A549 (cell line): ENCODE measurements at regions not wholly inside any gene's neighbourhood (a gene's known extent, or its start where the extent isn't known, plus 50 kb on each side); places are given as distances from the start of the nearest gene placed in this dataset.
A peak's percentile ranks its signal among the peaks of the same experiment; 100 is the strongest.

Source experiments
- ATAC-seq, 2 experiments: fragments of 200-7000 bp in 1 of 2; fragments of >200 bp in 1 of 2; cut with Nextera tagmentation in 1 of 2; cut with Tn5 transposase in 1 of 2; 3 replicates each; pipeline versions ENCODE4 v1.8.0 to v1.9.1; 2018 to 2020; ENCODE audit warnings: mild to moderate bottlenecking in 1 of 2, moderate library complexity in 1 of 2
- CTCF ChIA-PET: fragments of 300-600 bp; sonication (Branson Sonifier 250); formaldehyde crosslinking; extraction: SDS; loops from one replicate; lab custom pipeline; 2021; ENCODE audit warnings: antibody characterized with exemption, inconsistent platforms; lab: Yijun Ruan, JAX
- POLR2A ChIA-PET: fragments of 350-600 bp; formaldehyde crosslinking; extraction: SDS; loops from one replicate; lab custom pipeline; 2021; ENCODE audit warnings: antibody characterized with exemption, inconsistent platforms; lab: Yijun Ruan, JAX
- DNase-seq, 2 experiments: peaks; one replicate each; pipeline versions ENCODE4 v3.0.0 to v3.0.0-alpha.2; 2011 to 2016; ENCODE audit warnings: low read depth in 1 of 2, low spot score in 1 of 2
- FAIRE-seq: peaks from 2 replicates; lab custom pipeline; 2011; peaks lifted over from hg19 to GRCh38; lab: Jason Lieb, UNC
- H3K27ac ChIP-seq, 2 experiments: fragments of >200 bp; sonication (Bioruptor Twin); formaldehyde crosslinking; 3 replicates each; pipeline ENCODE4 v1.5.1; 2016 to 2017
- H3K4me1 ChIP-seq: fragments of >200 bp; sonication (Bioruptor Twin); formaldehyde crosslinking; 3 replicates; pipeline ENCODE4 v1.6.1; 2016
- H3K4me2 ChIP-seq: fragments of >200 bp; sonication (Bioruptor Twin); formaldehyde crosslinking; 3 replicates; pipeline ENCODE4 v1.6.1; 2016
- H3K4me3 ChIP-seq: fragments of >200 bp; sonication (Bioruptor Twin); formaldehyde crosslinking; 3 replicates; pipeline ENCODE4 v1.5.1; 2016
- H3K9me3 ChIP-seq: fragments of >200 bp; sonication (Bioruptor Twin); formaldehyde crosslinking; 3 replicates; pipeline ENCODE4 v1.6.1; 2016
- BHLHE40 ChIP-seq: IDR thresholded peaks from 2 replicates; pipeline ENCODE4 v1.6.1; 2012; ENCODE audit warnings: low read depth, low read length, inconsistent platforms
- CBX2 ChIP-seq: fragments of 200-600 bp; sonication (generic); IDR thresholded peaks from 2 replicates; pipeline ENCODE4 v1.6.1; 2016; ENCODE audit warnings: low read depth, mild to moderate bottlenecking, borderline replicate concordance
- CBX8 ChIP-seq: fragments of 200-600 bp; sonication (generic); IDR thresholded peaks from 2 replicates; pipeline ENCODE4 v1.6.1; 2016
- CEBPB ChIP-seq, 2 experiments: fragments of >200 bp in 1 of 2; sonication (Bioruptor Twin) in 1 of 2; formaldehyde crosslinking in 1 of 2; IDR thresholded peaks; 2 replicates each; pipeline ENCODE4 v1.6.1; 2012 to 2016
- EHF ChIP-seq: fragments of 250-450 bp; sonication (Bioruptor Pico); IDR thresholded peaks from 2 replicates; pipeline ENCODE4 v1.5.0; 2020; ENCODE audit warnings: mild to moderate bottlenecking
- ELK1 ChIP-seq: fragments of 150-350 bp; IDR thresholded peaks from 2 replicates; pipeline ENCODE4 v1.6.1; 2014; ENCODE audit warnings: low read depth, mild to moderate bottlenecking, low read length
- FOXS1 ChIP-seq: fragments of 250-450 bp; sonication (Bioruptor Pico); IDR thresholded peaks from 2 replicates; pipeline ENCODE4 v1.5.0; 2020; ENCODE audit warnings: mild to moderate bottlenecking, moderate library complexity
- GATA3 ChIP-seq: IDR thresholded peaks from 2 replicates; pipeline ENCODE4 v1.6.1; 2012; ENCODE audit warnings: borderline replicate concordance
- HES2 ChIP-seq: fragments of >200 bp; sonication (Bioruptor Twin); formaldehyde crosslinking; IDR thresholded peaks from 2 replicates; pipeline ENCODE4 v1.6.1; 2016
- HMGXB4 ChIP-seq: fragments of 250-450 bp; sonication (Bioruptor Pico); IDR thresholded peaks from 2 replicates; pipeline ENCODE4 v1.5.0; 2021; ENCODE audit warnings: mild to moderate bottlenecking, moderate library complexity, borderline replicate concordance
- HOXA7 ChIP-seq: fragments of 250-450 bp; sonication (Bioruptor Pico); IDR thresholded peaks from 2 replicates; pipeline ENCODE4 v1.5.0; 2020; ENCODE audit warnings: mild to moderate bottlenecking, moderate library complexity
- HOXB5 ChIP-seq: fragments of 250-450 bp; sonication (Bioruptor Pico); IDR thresholded peaks from 2 replicates; pipeline ENCODE4 v1.5.0; 2020; ENCODE audit warnings: mild to moderate bottlenecking, moderate library complexity
- JUN ChIP-seq, 2 experiments: fragments of >200 bp; sonication (Bioruptor Twin); formaldehyde crosslinking; IDR thresholded peaks; 2 replicates in 1 of 2; 3 replicates in 1 of 2; pipeline ENCODE4 v1.6.1; 2016 to 2017
- JUNB ChIP-seq: fragments of >200 bp; sonication (Bioruptor Twin); formaldehyde crosslinking; IDR thresholded peaks from 2 replicates; pipeline ENCODE4 v1.6.1; 2016
- KDM1A ChIP-seq: fragments of 200-600 bp; sonication (generic); IDR thresholded peaks from 2 replicates; pipeline ENCODE4 v1.6.1; 2016; ENCODE audit warnings: low read depth, mild to moderate bottlenecking
- KDM5A ChIP-seq: fragments of 200-600 bp; sonication (generic); IDR thresholded peaks from 2 replicates; pipeline ENCODE4 v1.6.1; 2016; ENCODE audit warnings: antibody characterized with exemption, mild to moderate bottlenecking
- MAFK ChIP-seq: fragments of 450-650 bp; IDR thresholded peaks from 2 replicates; pipeline ENCODE4 v1.6.1; 2014; ENCODE audit not compliant: partially characterized antibody
- MAZ ChIP-seq: fragments of 150-350 bp; IDR thresholded peaks from 2 replicates; pipeline ENCODE4 v1.6.1; 2014; ENCODE audit warnings: antibody characterized with exemption, low read depth, low read length, borderline replicate concordance
- MYC ChIP-seq: IDR thresholded peaks from 2 replicates; pipeline ENCODE4 v1.6.1; 2012; ENCODE audit warnings: mild to moderate bottlenecking, inconsistent platforms, low read length, improper control_type of control experiment, borderline replicate concordance
- NFE2L2 ChIP-seq: fragments of 150-350 bp; conservative IDR thresholded peaks from 2 replicates; pipeline ENCODE4 v1.6.1; 2014; ENCODE audit warnings: low read length
- POLR2A ChIP-seq: IDR thresholded peaks from 2 replicates; pipeline ENCODE4 v1.6.1; 2012; ENCODE audit warnings: mild to moderate bottlenecking, low read length
- POLR2AphosphoS2 ChIP-seq: conservative IDR thresholded peaks from 2 replicates; pipeline ENCODE4 v1.6.1; 2012; ENCODE audit warnings: low read length, improper control_type of control experiment, inconsistent platforms
- RAD21 ChIP-seq, 2 experiments: fragments of >200 bp in 1 of 2; sonication (Bioruptor Twin) in 1 of 2; formaldehyde crosslinking in 1 of 2; IDR thresholded peaks in 1 of 2; conservative IDR thresholded peaks in 1 of 2; 2 replicates in 1 of 2; 3 replicates in 1 of 2; pipeline ENCODE4 v1.6.1; 2012 to 2018; ENCODE audit warnings: inconsistent platforms in 1 of 2
- RCOR1 ChIP-seq: fragments of 150-350 bp; IDR thresholded peaks from 2 replicates; pipeline ENCODE4 v1.6.1; 2014; ENCODE audit warnings: antibody characterized with exemption, low read length, low read depth
- SMC3 ChIP-seq: fragments of >200 bp; sonication (Bioruptor Twin); formaldehyde crosslinking; IDR thresholded peaks from 3 replicates; pipeline ENCODE4 v1.6.1; 2018; ENCODE audit warnings: inconsistent platforms
- SREBF2 ChIP-seq: fragments of 450-650 bp; IDR thresholded peaks from 2 replicates; pipeline ENCODE4 v1.6.1; 2014; ENCODE audit warnings: mild to moderate bottlenecking, moderate library complexity
- TFCP2L1 ChIP-seq: fragments of 250-450 bp; sonication (Bioruptor Pico); IDR thresholded peaks from 2 replicates; pipeline ENCODE4 v1.5.0; 2021; ENCODE audit warnings: mild to moderate bottlenecking
- ZSCAN20 ChIP-seq: fragments of 250-450 bp; sonication (Bioruptor Pico); IDR thresholded peaks from 2 replicates; pipeline ENCODE4 v1.8.0; 2022; ENCODE audit warnings: mild to moderate bottlenecking, moderate library complexity
- WGBS: methylation state at CpG from one replicate; pipeline ENCODE4 v1.1.6; 2017; ENCODE audit errors: missing lambda C conversion rate; 5-methylcytosine and 5-hydroxymethylcytosine counted together
- TF ChIP-seq, protein P1 (sequence below): fragments of 250-450 bp; sonication (Bioruptor Pico); IDR thresholded peaks from 2 replicates; pipeline ENCODE4 v1.5.0; 2020; ENCODE audit warnings: low read depth, mild to moderate bottlenecking, moderate library complexity

GRCh38 chr6:14206391-14206790, 88.8 kb downstream of the CD83 start:
- ChIA-PET POLR2A (no interaction called here), CTCF (interaction anchor here (1.2 kb wide), 1 partner anchor 1235 kb away, joined by 4 read pairs; no protein-coding TSS in a partner anchor)
- 91% methylated on average over 3 of the region's 3 CpGs for WGBS
- 0 out of 3 replicates have a peak overlapping the region, but pooled peaks have one; percentile 4 for H3K4me2 ChIP-seq
- FAIRE-seq (no peak), ATAC-seq (no peak), DNase-seq (no peak)
- H3K9me3 ChIP-seq = no peaks in the 10 kb centered on the region
- H3K27ac ChIP-seq = peak overlapping the region in 1 of 2 experiments; percentile 5; a peak in 1 of 6 replicates
- TF ChIP-seq SREBF2 (no peak), CBX2 (no peak), NFE2L2 (no peak), POLR2AphosphoS2 (no peak), CEBPB (IDR thresholded peaks at IDR 0.05) (no peak), RAD21 (conservative IDR thresholded peaks at IDR 0.05 in 1 of 2, IDR thresholded peaks at IDR 0.05 in 1 of 2) (no peak), MAFK (no peak), KDM5A (no peak), HOXB5 (CRISPR knock-in tag) (no peak), JUN (IDR thresholded peaks at IDR 0.05) (no peak), ZSCAN20 (no peak), BHLHE40 (no peak), TFCP2L1 (CRISPR knock-in tag) (no peak), GATA3 (no peak), KDM1A (no peak), HES2 (no peak), SMC3 (no peak), HOXA7 (no peak)
- TF ChIP-seq, protein P1, sequence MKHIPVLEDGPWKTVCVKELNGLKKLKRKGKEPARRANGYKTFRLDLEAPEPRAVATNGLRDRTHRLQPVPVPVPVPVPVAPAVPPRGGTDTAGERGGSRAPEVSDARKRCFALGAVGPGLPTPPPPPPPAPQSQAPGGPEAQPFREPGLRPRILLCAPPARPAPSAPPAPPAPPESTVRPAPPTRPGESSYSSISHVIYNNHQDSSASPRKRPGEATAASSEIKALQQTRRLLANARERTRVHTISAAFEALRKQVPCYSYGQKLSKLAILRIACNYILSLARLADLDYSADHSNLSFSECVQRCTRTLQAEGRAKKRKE = no peak
- H3K4me1 ChIP-seq = peaks cover 22% of the 10 kb centered on the region; the same call in 2 of the 3 replicates
- H3K4me3 ChIP-seq = no peak overlapping the region

GRCh38 chr6:14207448-14207847, 89.9 kb downstream of the CD83 start:
- H3K27ac ChIP-seq = peak overlapping the region; percentile 36 to 61; a peak in 4 of 6 replicates
- H3K4me1 ChIP-seq = peaks cover 30% of the 10 kb centered on the region
- TF ChIP-seq EHF (CRISPR knock-in tag) (no peak), HOXA7 (no peak), JUNB (0 out of 2 replicates have a peak, but pooled peaks have one; percentile 11)
- CTCF ChIA-PET = interaction anchor here (1.4 kb wide), 1 partner anchor 17 kb away, joined by 3 read pairs; no protein-coding TSS in a partner anchor
- ATAC-seq = no peak
- H3K9me3 ChIP-seq = no peaks in the 10 kb centered on the region
- no peak overlapping the region for H3K4me3 ChIP-seq
- DNase-seq = peak in 1 of 2 experiments; percentile 46
- no peak for FAIRE-seq
- POLR2A ChIA-PET = no interaction called here
- WGBS = 79% methylated on average over 1 of the region's 1 CpG
- H3K4me2 ChIP-seq = peak overlapping the region; percentile 39; the same call in 2 of the 3 replicates

DNA sequence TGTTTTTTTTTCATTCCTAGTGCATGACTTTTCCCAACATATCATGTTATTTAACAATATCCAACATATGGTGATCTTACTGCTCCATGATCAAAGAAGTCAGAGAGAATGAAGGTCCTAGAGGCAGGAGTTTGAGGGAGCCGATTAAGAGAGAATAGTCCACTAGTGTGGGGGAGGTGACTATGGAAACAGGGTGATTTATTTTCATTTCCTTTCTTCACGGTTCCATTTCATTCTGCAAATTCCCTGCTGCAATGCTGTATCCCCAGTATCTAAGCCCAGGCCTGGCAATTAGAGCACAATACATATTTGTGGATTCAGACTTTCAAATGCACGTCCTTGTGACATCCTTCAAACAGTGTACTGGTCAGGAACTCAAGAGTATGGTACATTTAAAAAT, 91.4 kb downstream of the CD83 start:
- H3K4me3 ChIP-seq = no peak overlapping the region
- H3K4me1 ChIP-seq = peaks cover 30% of the 10 kb centered on the region
- ChIA-PET CTCF (interaction anchor here (1.4 kb wide), 1 partner anchor 18 kb away, joined by 3 read pairs; no protein-coding TSS in a partner anchor), POLR2A (interaction anchor here (0.7 kb wide), 1 partner anchor 62 kb away, joined by 3 read pairs; no protein-coding TSS in a partner anchor)
- peak overlapping the region in 1 of 2 experiments; percentile 93; a peak in 1 of 6 replicates for H3K27ac ChIP-seq
- H3K9me3 ChIP-seq = no peaks in the 10 kb centered on the region
- ATAC-seq (no peak), DNase-seq (no peak), FAIRE-seq (no peak)
- 84% methylated on average over 3 of the region's 3 CpGs for WGBS
- H3K4me2 ChIP-seq = no peak overlapping the region
- TF ChIP-seq MYC = no peak

GRCh38 chr6:14210077-14210476, 92.5 kb downstream of the CD83 start:
- 90% methylated on average over 10 of the region's 10 CpGs for WGBS
- Histone ChIP-seq H3K4me1 (peaks cover 30% of the 10 kb centered on the region), H3K4me2 (peak overlapping the region; percentile 75), H3K4me3 (peak overlapping the region; percentile 56), H3K9me3 (no peaks in the 10 kb centered on the region), H3K27ac (peak overlapping the region; percentile 88 to 93)
- FAIRE-seq (no peak), DNase-seq (no peak), ATAC-seq (no peak)
- ChIA-PET CTCF (interaction anchor here (0.7 to 2.3 kb wide), 4 partner anchors 9 to 123 kb away, joined by 3 to 21 read pairs (median 4); no protein-coding TSS in a partner anchor), POLR2A (no interaction called here)
- TF ChIP-seq EHF (CRISPR knock-in tag) = no peak
- no peak for TF ChIP-seq RAD21 (conservative IDR thresholded peaks at IDR 0.05 in 1 of 2, IDR thresholded peaks at IDR 0.05 in 1 of 2)
- TF ChIP-seq HMGXB4 (CRISPR knock-in tag) = no peak
- no peak for TF ChIP-seq KDM5A
- no peak for TF ChIP-seq POLR2A
- TF ChIP-seq FOXS1 = no peak
- no peak for TF ChIP-seq CBX8
- no peak for TF ChIP-seq ELK1
- no peak for TF ChIP-seq MAZ
- TF ChIP-seq RCOR1 = no peak
